ENCODE measurements at regions not wholly inside any gene's neighbourhood (a gene's known extent, or its start where the extent isn't known, plus 50 kb on each side); places are given as distances from the start of the nearest gene placed in this dataset.

DNA sequence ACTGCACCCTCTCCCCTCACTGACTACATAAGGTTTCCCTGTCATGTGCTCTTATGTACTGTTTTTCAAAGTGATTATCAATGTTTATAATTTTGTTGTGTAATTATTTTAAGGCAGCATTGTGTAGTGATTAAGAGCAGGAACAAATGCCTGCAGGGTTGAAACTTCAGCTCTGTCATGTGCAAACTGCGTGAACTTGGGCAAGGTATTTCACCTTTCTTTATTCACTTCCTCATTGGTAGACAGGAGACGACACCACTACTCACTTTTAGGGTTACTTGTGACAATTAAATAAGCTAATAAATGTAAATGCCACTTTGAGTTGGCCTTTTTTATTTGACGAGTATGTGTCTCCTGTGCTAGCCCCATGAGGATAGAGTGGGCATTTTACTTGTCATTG is 86.5 kb upstream of the E2F8 start:
- no peak overlapping the region for H2AFZ ChIP-seq (ENCODE audit: low read depth, low read length)
- H3K36me3 ChIP-seq (ENCODE audit: insufficient read depth, low read length) = no peaks in the 10 kb centered on the region
- no peak overlapping the region for H3K27ac ChIP-seq (ENCODE audit: low read length)
- no peaks in the 10 kb centered on the region for H3F3A ChIP-seq (ENCODE audit: insufficient read depth, low read length, poor library complexity, severe bottlenecking)
- H3K79me2 ChIP-seq (replicated peaks; ENCODE audit: insufficient read depth, low read length) = no peaks in the 10 kb centered on the region
- H3K9ac ChIP-seq (ENCODE audit: low read length) = no peak overlapping the region
- H3K27me3 ChIP-seq (ENCODE audit: insufficient read depth, low read depth, low read length) = no peaks in the 10 kb centered on the region
- H3K9me2 ChIP-seq (ENCODE audit: insufficient read depth, low read length) = no peaks in the 10 kb centered on the region
- no peak overlapping the region for H3K4me3 ChIP-seq (ENCODE audit: low read length)
- TF ChIP-seq EZH2 (IDR thresholded peaks at IDR 0.05; ENCODE audit: borderline replicate concordance, insufficient read depth, low read length, poor library complexity, severe bottlenecking) (no peak), EP300 (conservative IDR thresholded peaks at IDR 0.05; ENCODE audit: poor library complexity, severe bottlenecking) (no peak), POLR2AphosphoS5 (IDR thresholded peaks at IDR 0.05) (no peak), TAF1 (IDR thresholded peaks at IDR 0.05; ENCODE audit: low read depth) (no peak), RAD21 (conservative IDR thresholded peaks at IDR 0.05) (no peak), SMC3 (conservative IDR thresholded peaks at IDR 0.05; ENCODE audit: poor library complexity) (no peak), MXI1 (conservative IDR thresholded peaks at IDR 0.05; ENCODE audit: poor library complexity, severe bottlenecking) (no peak)
- TF ChIP-seq, protein P1, sequence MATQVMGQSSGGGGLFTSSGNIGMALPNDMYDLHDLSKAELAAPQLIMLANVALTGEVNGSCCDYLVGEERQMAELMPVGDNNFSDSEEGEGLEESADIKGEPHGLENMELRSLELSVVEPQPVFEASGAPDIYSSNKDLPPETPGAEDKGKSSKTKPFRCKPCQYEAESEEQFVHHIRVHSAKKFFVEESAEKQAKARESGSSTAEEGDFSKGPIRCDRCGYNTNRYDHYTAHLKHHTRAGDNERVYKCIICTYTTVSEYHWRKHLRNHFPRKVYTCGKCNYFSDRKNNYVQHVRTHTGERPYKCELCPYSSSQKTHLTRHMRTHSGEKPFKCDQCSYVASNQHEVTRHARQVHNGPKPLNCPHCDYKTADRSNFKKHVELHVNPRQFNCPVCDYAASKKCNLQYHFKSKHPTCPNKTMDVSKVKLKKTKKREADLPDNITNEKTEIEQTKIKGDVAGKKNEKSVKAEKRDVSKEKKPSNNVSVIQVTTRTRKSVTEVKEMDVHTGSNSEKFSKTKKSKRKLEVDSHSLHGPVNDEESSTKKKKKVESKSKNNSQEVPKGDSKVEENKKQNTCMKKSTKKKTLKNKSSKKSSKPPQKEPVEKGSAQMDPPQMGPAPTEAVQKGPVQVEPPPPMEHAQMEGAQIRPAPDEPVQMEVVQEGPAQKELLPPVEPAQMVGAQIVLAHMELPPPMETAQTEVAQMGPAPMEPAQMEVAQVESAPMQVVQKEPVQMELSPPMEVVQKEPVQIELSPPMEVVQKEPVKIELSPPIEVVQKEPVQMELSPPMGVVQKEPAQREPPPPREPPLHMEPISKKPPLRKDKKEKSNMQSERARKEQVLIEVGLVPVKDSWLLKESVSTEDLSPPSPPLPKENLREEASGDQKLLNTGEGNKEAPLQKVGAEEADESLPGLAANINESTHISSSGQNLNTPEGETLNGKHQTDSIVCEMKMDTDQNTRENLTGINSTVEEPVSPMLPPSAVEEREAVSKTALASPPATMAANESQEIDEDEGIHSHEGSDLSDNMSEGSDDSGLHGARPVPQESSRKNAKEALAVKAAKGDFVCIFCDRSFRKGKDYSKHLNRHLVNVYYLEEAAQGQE (IDR thresholded peaks at IDR 0.05; ENCODE audit: borderline replicate concordance) = no peak
- no peak overlapping the region for H3K4me2 ChIP-seq (ENCODE audit: low read length)
- H4K20me1 ChIP-seq (ENCODE audit: insufficient read depth) = no peaks in the 10 kb centered on the region
- no peaks in the 10 kb centered on the region for H3K9me3 ChIP-seq (ENCODE audit: low read length)

- Histone ChIP-seq H3K4me3 (ENCODE audit: low read length) (no peak overlapping the region), H3K36me3 (ENCODE audit: insufficient read depth, low read length) (no peaks in the 10 kb centered on the region), H4K20me1 (ENCODE audit: insufficient read depth) (no peaks in the 10 kb centered on the region), H3K79me2 (replicated peaks; ENCODE audit: insufficient read depth, low read length) (no peaks in the 10 kb centered on the region), H3K9ac (ENCODE audit: low read length) (no peak overlapping the region), H2AFZ (ENCODE audit: low read depth, low read length) (no peak overlapping the region), H3K9me2 (ENCODE audit: insufficient read depth, low read length) (no peaks in the 10 kb centered on the region), H3K27ac (ENCODE audit: low read length) (no peak overlapping the region), H3K4me2 (ENCODE audit: low read length) (no peak overlapping the region), H3K27me3 (ENCODE audit: insufficient read depth, low read depth, low read length) (no peaks in the 10 kb centered on the region), H3K9me3 (ENCODE audit: low read length) (no peaks in the 10 kb centered on the region), H3F3A (ENCODE audit: insufficient read depth, low read length, poor library complexity, severe bottlenecking) (no peaks in the 10 kb centered on the region)
- TF ChIP-seq EZH2 (IDR thresholded peaks at IDR 0.05; ENCODE audit: borderline replicate concordance, insufficient read depth, low read length, poor library complexity, severe bottlenecking) (no peak), EP300 (conservative IDR thresholded peaks at IDR 0.05; ENCODE audit: poor library complexity, severe bottlenecking) (no peak), SMC3 (conservative IDR thresholded peaks at IDR 0.05; ENCODE audit: poor library complexity) (no peak), TAF1 (IDR thresholded peaks at IDR 0.05; ENCODE audit: low read depth) (no peak), MXI1 (conservative IDR thresholded peaks at IDR 0.05; ENCODE audit: poor library complexity, severe bottlenecking) (no peak), POLR2AphosphoS5 (IDR thresholded peaks at IDR 0.05) (no peak), RAD21 (conservative IDR thresholded peaks at IDR 0.05) (no peak)
- TF ChIP-seq, protein P2, sequence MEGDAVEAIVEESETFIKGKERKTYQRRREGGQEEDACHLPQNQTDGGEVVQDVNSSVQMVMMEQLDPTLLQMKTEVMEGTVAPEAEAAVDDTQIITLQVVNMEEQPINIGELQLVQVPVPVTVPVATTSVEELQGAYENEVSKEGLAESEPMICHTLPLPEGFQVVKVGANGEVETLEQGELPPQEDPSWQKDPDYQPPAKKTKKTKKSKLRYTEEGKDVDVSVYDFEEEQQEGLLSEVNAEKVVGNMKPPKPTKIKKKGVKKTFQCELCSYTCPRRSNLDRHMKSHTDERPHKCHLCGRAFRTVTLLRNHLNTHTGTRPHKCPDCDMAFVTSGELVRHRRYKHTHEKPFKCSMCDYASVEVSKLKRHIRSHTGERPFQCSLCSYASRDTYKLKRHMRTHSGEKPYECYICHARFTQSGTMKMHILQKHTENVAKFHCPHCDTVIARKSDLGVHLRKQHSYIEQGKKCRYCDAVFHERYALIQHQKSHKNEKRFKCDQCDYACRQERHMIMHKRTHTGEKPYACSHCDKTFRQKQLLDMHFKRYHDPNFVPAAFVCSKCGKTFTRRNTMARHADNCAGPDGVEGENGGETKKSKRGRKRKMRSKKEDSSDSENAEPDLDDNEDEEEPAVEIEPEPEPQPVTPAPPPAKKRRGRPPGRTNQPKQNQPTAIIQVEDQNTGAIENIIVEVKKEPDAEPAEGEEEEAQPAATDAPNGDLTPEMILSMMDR (IDR thresholded peaks at IDR 0.05; ENCODE audit: poor library complexity, severe bottlenecking) = no peak
- TF ChIP-seq, protein P1 (IDR thresholded peaks at IDR 0.05; ENCODE audit: borderline replicate concordance) = no peak
Observed at GRCh38 chr11:19326499-19326898, 85.8 kb upstream of the E2F8 start.

Measured in neural cell (in vitro differentiated cells).